HL-60 (cell line): ENCODE measurements at regions not wholly inside any gene's neighbourhood (a gene's known extent, or its start where the extent isn't known, plus 50 kb on each side); places are given as distances from the start of the nearest gene placed in this dataset.
A peak's percentile ranks its signal among the peaks of the same experiment; 100 is the strongest.

ENCODE experiments used
- DNase-seq, 2 experiments: peaks; one replicate each; pipeline ENCODE4 v3.0.0-alpha.2; 2010 to 2020; ENCODE audit warnings: low read depth in 1 of 2, low spot score in 1 of 2
- H3K27ac ChIP-seq: fragments of 250-450 bp; sonication (Bioruptor Pico); replicated peaks from 2 replicates; pipeline ENCODE4 v1.5.1; 2020; ENCODE audit warnings: mild to moderate bottlenecking, moderate library complexity
- H3K27me3 ChIP-seq: fragments of 250-450 bp; sonication (Bioruptor Pico); 2 replicates; pipeline ENCODE4 v1.5.1; 2021; ENCODE audit warnings: mild to moderate bottlenecking, moderate library complexity; ENCODE audit not compliant: insufficient read depth, poor library complexity, severe bottlenecking
- H3K4me3 ChIP-seq: replicated peaks from 2 replicates; pipeline ENCODE4 v1.5.1; 2011; ENCODE audit warnings: mild to moderate bottlenecking, control low read depth, low read length; ENCODE audit not compliant: insufficient read depth
- CTCF ChIP-seq: IDR thresholded peaks from one replicate; pipeline ENCODE4 v1.5.1; 2011; ENCODE audit warnings: low read length, control low read depth, inconsistent platforms; ENCODE audit not compliant: insufficient read depth
- GABPA ChIP-seq: IDR thresholded peaks from 2 replicates; pipeline ENCODE4 v1.6.1; 2012; ENCODE audit warnings: low read depth
- POLR2AphosphoS5 ChIP-seq: IDR thresholded peaks from 2 replicates; pipeline ENCODE4 v1.6.1; 2012; ENCODE audit warnings: low read depth
- REST ChIP-seq: IDR thresholded peaks from 2 replicates; pipeline ENCODE4 v1.6.1; 2012; ENCODE audit warnings: low read depth; ENCODE audit not compliant: insufficient replicate concordance
- SPI1 ChIP-seq: IDR thresholded peaks from 2 replicates; pipeline ENCODE4 v1.6.1; 2012; ENCODE audit warnings: low read depth, mild to moderate bottlenecking, borderline replicate concordance

GRCh38 chr4:120316416-120316815, 249.8 kb upstream of the MAD2L1 start:
- TF ChIP-seq REST (no peak), POLR2AphosphoS5 (no peak), SPI1 (no peak), GABPA (no peak), CTCF (no peak)
- no peak overlapping the region for H3K27ac ChIP-seq
- no peaks in the 10 kb centered on the region for H3K27me3 ChIP-seq
- DNase-seq: no peak
- H3K4me3 ChIP-seq: no peak overlapping the region

GRCh38 chr4:120314969-120315368, 248.3 kb upstream of the MAD2L1 start:
- no peak for TF ChIP-seq GABPA
- no peak overlapping the region for H3K4me3 ChIP-seq
- no peak for DNase-seq
- H3K27me3 ChIP-seq: no peaks in the 10 kb centered on the region
- H3K27ac ChIP-seq: no peak overlapping the region

- no peaks in the 10 kb centered on the region for H3K27me3 ChIP-seq
- H3K4me3 ChIP-seq: no peak overlapping the region
- TF ChIP-seq POLR2AphosphoS5 (no peak), GABPA (no peak), REST (no peak), SPI1 (peak; percentile 59; the same call in 1 of the 2 replicates)
- DNase-seq: peak in 1 of 2 experiments; percentile 7
- H3K27ac ChIP-seq: no peak overlapping the region
Measured at GRCh38 chr4:120304801-120305200, 238.2 kb upstream of the MAD2L1 start.

GRCh38 chr4:120299631-120300030, 233.0 kb upstream of the MAD2L1 start:
- H3K27me3 ChIP-seq: no peaks in the 10 kb centered on the region
- no peak overlapping the region for H3K4me3 ChIP-seq
- no peak for DNase-seq
- TF ChIP-seq CTCF (no peak), REST (no peak)
- no peak overlapping the region for H3K27ac ChIP-seq
